Loucy (cell line): ENCODE measurements at regions not wholly inside any gene's neighbourhood (a gene's known extent, or its start where the extent isn't known, plus 50 kb on each side); places are given as distances from the start of the nearest gene placed in this dataset.

Experiments used
- H2AFZ ChIP-seq: fragments of 200-600 bp; sonication (generic); 2 replicates; pipeline ENCODE4 v1.6.0; 2016; ENCODE audit warnings: antibody characterized with exemption, mild to moderate bottlenecking, low read length, moderate library complexity
- H3F3A ChIP-seq: fragments of 200-600 bp; 2 replicates; pipeline ENCODE4 v1.6.0; 2016; ENCODE audit warnings: antibody characterized with exemption, low read depth, mild to moderate bottlenecking
- H3K27me3 ChIP-seq: fragments of 200-600 bp; sonication (generic); 2 replicates; pipeline ENCODE4 v1.6.1; 2014; ENCODE audit warnings: low read length, mild to moderate bottlenecking; ENCODE audit not compliant: insufficient read depth, poor library complexity, severe bottlenecking
- H3K36me3 ChIP-seq: fragments of 200-600 bp; sonication (generic); 2 replicates; pipeline ENCODE4 v1.6.1; 2016; ENCODE audit warnings: low read length; ENCODE audit not compliant: insufficient read depth
- H3K4me1 ChIP-seq: fragments of 200-600 bp; sonication (generic); 2 replicates; pipeline ENCODE4 v1.5.1; 2014; ENCODE audit warnings: low read length, mild to moderate bottlenecking; ENCODE audit not compliant: insufficient read depth, poor library complexity, severe bottlenecking
- H3K4me2 ChIP-seq: fragments of 200-600 bp; sonication (generic); 2 replicates; pipeline ENCODE4 v1.6.0; 2014; ENCODE audit warnings: antibody characterized with exemption, low read length, low read depth, mild to moderate bottlenecking; ENCODE audit not compliant: poor library complexity, severe bottlenecking
- H3K4me3 ChIP-seq: fragments of 200-600 bp; sonication (generic); 2 replicates; pipeline ENCODE4 v1.5.1; 2014; ENCODE audit warnings: low read length, mild to moderate bottlenecking, mixed read lengths; ENCODE audit not compliant: poor library complexity, severe bottlenecking
- H3K79me2 ChIP-seq: fragments of 200-600 bp; sonication (generic); 2 replicates; pipeline ENCODE4 v1.6.1; 2014; ENCODE audit warnings: low read length; ENCODE audit not compliant: insufficient read depth
- H3K9ac ChIP-seq: fragments of 200-600 bp; sonication (generic); 2 replicates; pipeline ENCODE4 v1.6.0; 2014; ENCODE audit warnings: mild to moderate bottlenecking, low read depth, low read length, moderate library complexity; ENCODE audit not compliant: poor library complexity, severe bottlenecking
- H3K9me2 ChIP-seq: fragments of 200-600 bp; sonication (generic); replicated peaks from 2 replicates; pipeline ENCODE4 v1.6.1; 2016; ENCODE audit warnings: low read depth, low read length, mixed read lengths
- H3K9me3 ChIP-seq: fragments of 200-600 bp; sonication (generic); 2 replicates; pipeline ENCODE4 v1.6.1; 2014; ENCODE audit warnings: mild to moderate bottlenecking, antibody characterized with exemption, low read length, low read depth; ENCODE audit not compliant: insufficient read depth
- H4K20me1 ChIP-seq: fragments of 200-600 bp; sonication (generic); 2 replicates; pipeline ENCODE4 v1.6.0; 2014; ENCODE audit warnings: antibody characterized with exemption, low read length, mild to moderate bottlenecking; ENCODE audit not compliant: insufficient read depth, poor library complexity, severe bottlenecking
- EZH2phosphoT487 ChIP-seq: fragments of 200-600 bp; IDR thresholded peaks from 2 replicates; pipeline ENCODE4 v1.6.1; 2018; ENCODE audit warnings: antibody characterized with exemption, mild to moderate bottlenecking, moderate library complexity, borderline replicate concordance
- TF ChIP-seq, protein P1 (sequence below): fragments of 200-600 bp; sonication (generic); conservative IDR thresholded peaks from 2 replicates; pipeline ENCODE4 v1.5.1; 2014; ENCODE audit warnings: mild to moderate bottlenecking, antibody characterized with exemption, low read length

DNA sequence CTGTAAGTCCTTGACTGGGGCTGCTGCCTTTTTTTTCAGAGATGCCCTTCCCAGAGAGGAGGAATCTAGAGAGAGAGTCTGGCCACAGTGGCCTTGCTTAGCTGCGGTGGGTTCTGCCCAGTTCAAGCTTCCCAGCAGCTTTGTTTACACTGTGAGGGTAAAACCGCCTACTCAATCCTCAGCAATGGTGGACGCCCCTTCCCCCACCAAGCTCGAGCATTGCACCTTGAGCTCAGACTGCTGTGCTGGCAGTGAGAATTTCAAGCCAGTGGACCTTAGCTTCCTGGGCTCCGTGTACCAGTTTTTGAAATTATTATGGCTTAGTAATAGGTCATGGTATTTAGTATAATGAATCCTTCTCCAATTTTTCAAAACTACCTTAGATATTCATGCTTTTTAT, 395.4 kb downstream of the NPIPA7 start:
- Histone ChIP-seq H3K27me3 (no peaks in the 10 kb centered on the region), H4K20me1 (no peaks in the 10 kb centered on the region), H3K4me3 (no peak overlapping the region), H3K4me1 (no peaks in the 10 kb centered on the region), H3K9me2 (no peaks in the 10 kb centered on the region), H2AFZ (no peak overlapping the region), H3F3A (no peaks in the 10 kb centered on the region), H3K4me2 (no peak overlapping the region), H3K9ac (no peak overlapping the region), H3K9me3 (no peaks in the 10 kb centered on the region), H3K79me2 (no peaks in the 10 kb centered on the region), H3K36me3 (no peaks in the 10 kb centered on the region)
- TF ChIP-seq EZH2phosphoT487 = no peak
- TF ChIP-seq, protein P1, sequence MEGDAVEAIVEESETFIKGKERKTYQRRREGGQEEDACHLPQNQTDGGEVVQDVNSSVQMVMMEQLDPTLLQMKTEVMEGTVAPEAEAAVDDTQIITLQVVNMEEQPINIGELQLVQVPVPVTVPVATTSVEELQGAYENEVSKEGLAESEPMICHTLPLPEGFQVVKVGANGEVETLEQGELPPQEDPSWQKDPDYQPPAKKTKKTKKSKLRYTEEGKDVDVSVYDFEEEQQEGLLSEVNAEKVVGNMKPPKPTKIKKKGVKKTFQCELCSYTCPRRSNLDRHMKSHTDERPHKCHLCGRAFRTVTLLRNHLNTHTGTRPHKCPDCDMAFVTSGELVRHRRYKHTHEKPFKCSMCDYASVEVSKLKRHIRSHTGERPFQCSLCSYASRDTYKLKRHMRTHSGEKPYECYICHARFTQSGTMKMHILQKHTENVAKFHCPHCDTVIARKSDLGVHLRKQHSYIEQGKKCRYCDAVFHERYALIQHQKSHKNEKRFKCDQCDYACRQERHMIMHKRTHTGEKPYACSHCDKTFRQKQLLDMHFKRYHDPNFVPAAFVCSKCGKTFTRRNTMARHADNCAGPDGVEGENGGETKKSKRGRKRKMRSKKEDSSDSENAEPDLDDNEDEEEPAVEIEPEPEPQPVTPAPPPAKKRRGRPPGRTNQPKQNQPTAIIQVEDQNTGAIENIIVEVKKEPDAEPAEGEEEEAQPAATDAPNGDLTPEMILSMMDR = no peak

DNA sequence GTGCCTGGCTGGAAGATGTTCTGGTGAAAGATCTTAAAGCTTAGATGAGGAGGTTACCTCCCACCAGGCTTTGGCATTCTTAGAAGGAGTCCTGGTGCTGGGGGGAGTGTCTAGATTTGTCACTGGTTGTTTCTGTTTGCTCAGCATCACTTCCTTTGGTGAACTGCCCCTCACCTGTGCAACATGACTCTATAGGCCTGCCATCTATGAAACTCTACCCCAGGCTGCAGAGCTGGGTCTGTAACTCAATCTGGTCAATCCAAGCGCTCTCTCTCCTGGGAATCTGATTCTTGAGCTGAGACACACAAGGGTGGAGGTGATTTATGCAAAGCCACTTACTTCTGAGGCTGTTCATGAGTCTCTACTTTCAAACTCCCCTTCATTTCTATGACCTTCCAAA, 399.4 kb downstream of the NPIPA7 start:
- H4K20me1 ChIP-seq = no peaks in the 10 kb centered on the region
- TF ChIP-seq EZH2phosphoT487 = no peak
- TF ChIP-seq, protein P1 = no peak
- no peaks in the 10 kb centered on the region for H3K79me2 ChIP-seq
- H3K27me3 ChIP-seq = no peaks in the 10 kb centered on the region
- H3K4me3 ChIP-seq = no peak overlapping the region
- H3K9me3 ChIP-seq = no peaks in the 10 kb centered on the region
- no peaks in the 10 kb centered on the region for H3K9me2 ChIP-seq
- no peaks in the 10 kb centered on the region for H3F3A ChIP-seq
- H3K36me3 ChIP-seq = no peaks in the 10 kb centered on the region
- H3K9ac ChIP-seq = no peak overlapping the region
- no peak overlapping the region for H3K4me2 ChIP-seq
- no peaks in the 10 kb centered on the region for H3K4me1 ChIP-seq
- H2AFZ ChIP-seq = no peak overlapping the region

DNA sequence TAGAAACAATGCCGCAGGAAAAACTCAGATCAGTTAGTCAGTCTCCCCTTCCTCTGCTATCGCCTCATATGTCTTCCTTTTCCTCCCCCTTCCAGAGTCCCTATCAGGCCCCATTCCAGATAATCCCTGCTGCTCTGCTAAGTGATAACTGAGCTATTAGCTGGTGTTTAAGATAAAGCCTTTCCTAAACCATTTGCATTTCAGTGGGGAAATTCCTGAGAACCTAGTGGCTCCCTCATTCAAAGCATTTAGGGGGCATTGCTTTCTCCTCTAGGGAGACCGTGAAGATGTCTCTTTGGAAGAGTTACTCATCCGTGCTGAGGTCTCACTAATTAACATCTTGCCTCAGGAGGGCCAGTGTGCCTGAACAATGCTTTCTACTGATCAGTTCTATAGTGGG, 401.6 kb downstream of the NPIPA7 start:
- H3K9me2 ChIP-seq = no peaks in the 10 kb centered on the region
- H3K27me3 ChIP-seq = no peaks in the 10 kb centered on the region
- no peaks in the 10 kb centered on the region for H3K79me2 ChIP-seq
- no peaks in the 10 kb centered on the region for H4K20me1 ChIP-seq
- H3K9ac ChIP-seq = no peak overlapping the region
- no peak for TF ChIP-seq EZH2phosphoT487
- TF ChIP-seq, protein P1 = no peak
- no peaks in the 10 kb centered on the region for H3K9me3 ChIP-seq
- H3K4me3 ChIP-seq = no peak overlapping the region
- no peak overlapping the region for H3K4me2 ChIP-seq
- no peaks in the 10 kb centered on the region for H3K36me3 ChIP-seq
- no peak overlapping the region for H2AFZ ChIP-seq
- H3K4me1 ChIP-seq = no peaks in the 10 kb centered on the region
- H3F3A ChIP-seq = no peaks in the 10 kb centered on the region
